HG03565 (cell line): ENCODE measurements at regions not wholly inside any gene's neighbourhood (a gene's known extent, or its start where the extent isn't known, plus 50 kb on each side); places are given as distances from the start of the nearest gene placed in this dataset.

Experiments
- ATAC-seq: cut with Tn5 transposase; IDR thresholded peaks from one replicate; pipeline ENCODE4 v1.9.1; 2021; ENCODE audit warnings: mild to moderate bottlenecking, moderate library complexity; ENCODE audit not compliant: unreplicated experiment

DNA sequence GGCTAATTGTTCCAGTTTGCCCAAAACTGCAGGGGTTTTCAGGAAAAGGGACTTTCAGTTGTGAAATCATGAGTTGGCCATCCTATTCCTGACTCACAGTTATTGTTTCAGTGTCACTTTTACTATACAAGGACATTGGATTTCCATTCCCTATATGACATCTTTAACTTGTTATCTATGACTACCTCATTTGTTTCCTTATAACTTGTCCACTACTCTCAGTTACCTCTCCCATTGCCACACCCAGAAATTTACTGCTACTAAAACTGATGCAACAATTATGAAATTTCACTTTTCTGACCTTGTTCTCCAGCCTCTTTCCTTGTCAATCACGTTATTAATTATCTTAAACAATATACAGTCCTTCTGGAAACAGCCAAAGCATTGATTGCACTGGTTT lies 116.5 kb upstream of the ZNF804A start:
- ATAC-seq = no peak

GRCh38 chr2:184498936-184499335 lies 99.4 kb upstream of the ZNF804A start:
- ATAC-seq = no peak

DNA sequence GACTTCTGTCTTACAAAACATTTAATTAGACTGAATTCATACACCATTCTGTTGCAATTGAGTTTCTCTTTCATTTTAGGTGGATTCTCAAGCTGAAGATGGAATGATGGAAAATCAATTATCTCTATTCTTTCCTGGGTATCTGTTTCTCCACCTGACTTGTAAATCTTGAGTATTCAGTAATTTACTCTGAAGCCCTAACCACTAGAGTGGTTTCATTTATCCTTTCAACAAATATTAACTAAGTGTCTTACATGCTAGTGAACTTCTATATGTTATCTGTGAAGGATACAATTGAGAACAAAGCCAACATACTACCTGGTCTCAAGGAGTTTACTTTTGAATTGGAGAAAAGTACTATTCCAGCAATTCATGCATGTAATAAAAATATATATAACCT lies 94.1 kb upstream of the ZNF804A start:
- ATAC-seq = no peak

DNA sequence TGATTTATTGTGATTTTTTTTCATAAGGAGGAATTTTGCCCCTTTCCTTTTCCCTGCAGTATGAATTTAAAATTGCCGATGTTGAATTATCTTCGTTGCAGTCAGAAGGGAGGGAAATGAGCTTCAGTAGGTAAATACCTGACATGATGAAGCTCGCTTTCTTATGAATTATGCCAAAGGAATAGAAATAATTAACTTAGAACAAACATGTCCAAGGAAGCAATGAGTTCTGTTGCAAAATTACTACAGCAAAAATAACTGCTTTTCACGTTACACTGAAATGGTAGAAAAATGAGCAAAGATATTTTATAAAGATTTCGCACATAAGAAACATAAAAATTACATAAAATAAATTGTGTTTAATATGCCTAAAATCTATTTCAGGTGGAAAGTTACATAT lies 91.1 kb upstream of the ZNF804A start:
- no peak for ATAC-seq

DNA sequence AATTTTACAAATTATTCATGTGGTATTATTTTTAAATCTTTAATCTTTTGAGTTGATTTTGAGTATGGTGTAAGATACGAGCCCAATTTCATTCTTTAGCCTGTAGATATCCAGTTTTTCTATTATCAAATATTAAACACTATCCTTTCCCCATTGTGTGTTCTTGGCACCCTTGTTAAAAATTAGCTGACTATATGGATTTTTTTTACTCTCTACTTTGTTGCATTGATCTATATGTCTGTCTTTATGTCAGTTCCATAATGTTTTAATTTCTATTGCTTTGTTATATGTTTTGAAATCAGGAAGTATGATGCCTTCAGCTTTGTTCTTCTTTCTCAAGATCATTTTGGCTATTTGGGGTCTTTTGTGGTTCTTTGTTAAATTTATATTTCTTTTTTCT lies 80.9 kb upstream of the ZNF804A start:
- ATAC-seq = no peak

- ATAC-seq = no peak
Measured at GRCh38 chr2:184520441-184520840, 77.9 kb upstream of the ZNF804A start.

- no peak for ATAC-seq
Measured at GRCh38 chr2:184523732-184524131, 74.6 kb upstream of the ZNF804A start.

GRCh38 chr2:184524551-184525382 lies 73.6 kb upstream of the ZNF804A start:
- no peak for ATAC-seq

- ATAC-seq = no peak
Measured at GRCh38 chr2:184527058-184527457, 71.3 kb upstream of the ZNF804A start.

DNA sequence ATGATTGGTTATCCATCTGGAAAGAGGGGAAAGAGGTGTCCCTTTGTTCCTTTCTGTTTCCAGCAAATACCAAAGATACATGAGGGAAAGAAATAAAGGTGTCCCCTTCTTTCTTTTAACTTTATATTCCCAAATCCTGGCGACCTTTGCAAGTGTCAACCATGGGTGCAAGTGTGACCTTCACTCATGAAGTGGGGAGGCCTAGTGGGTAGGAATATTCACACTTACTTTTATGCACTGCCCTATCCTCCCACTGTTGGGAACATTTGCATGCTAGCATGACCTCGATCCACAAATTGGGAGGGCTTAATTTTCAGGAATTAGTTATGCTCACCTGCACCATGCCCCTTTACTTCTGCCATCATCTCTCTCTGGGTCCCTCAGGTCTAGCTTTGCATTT lies 70.2 kb upstream of the ZNF804A start:
- no peak for ATAC-seq

DNA sequence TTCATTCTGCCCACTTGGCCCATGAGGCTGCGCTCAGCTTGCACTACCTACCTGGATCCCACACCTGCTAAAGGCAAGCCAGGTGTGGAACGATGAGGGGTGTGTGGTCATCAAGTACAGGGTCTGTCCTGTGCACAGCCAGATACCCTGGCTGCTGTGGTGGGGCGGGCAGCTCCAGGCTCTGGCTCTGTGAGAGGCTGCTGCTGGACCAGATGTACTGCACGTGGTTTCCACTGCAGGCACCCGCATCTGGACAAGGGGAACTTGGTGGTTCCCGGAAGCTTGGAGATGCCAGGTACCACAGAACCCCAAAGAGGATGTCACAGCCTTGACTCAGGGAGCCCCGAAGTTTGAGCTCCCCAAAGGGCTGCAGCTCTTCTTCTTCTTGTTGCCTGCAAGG lies 68.1 kb upstream of the ZNF804A start:
- no peak for ATAC-seq

DNA sequence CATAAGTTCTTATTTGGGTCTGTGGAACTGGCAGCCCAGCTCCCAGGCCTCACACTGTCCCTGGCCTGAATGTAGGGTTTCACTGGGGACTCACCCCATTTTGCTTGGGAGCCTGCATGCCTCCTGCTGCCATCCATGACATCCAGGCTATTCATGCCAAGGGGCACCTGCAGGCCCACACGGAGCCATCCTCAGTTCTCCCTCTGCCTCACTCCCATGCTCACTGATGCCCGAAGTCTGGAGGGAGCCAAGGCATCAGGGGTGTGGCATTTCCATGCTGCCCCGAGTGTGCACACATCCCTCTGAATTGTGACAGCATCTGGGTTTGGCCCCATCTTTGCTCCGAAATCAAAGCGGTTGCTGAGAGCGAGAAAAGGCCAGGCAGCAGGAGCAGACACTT lies 67.4 kb upstream of the ZNF804A start:
- ATAC-seq = no peak

DNA sequence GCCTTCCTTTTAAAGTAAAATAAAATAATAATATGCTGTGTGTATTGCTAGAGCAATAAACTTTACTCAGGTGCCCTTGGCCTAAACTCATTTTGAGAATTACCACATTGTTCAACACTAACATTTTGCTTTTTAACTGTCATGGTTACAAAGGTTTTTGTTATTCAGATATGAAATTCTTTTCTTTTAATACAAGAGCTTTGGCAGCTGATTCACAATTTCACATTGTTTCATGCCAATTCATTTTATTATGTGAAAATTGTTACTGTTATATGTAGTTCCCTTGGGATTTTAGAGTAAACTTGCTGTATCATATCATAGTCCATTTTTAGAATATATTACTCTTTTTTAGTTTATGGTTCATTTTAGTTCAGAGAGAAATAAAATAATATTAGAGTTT lies 65.8 kb upstream of the ZNF804A start:
- ATAC-seq = no peak

- no peak for ATAC-seq
Measured at GRCh38 chr2:184534986-184535385, 63.3 kb upstream of the ZNF804A start.

- no peak for ATAC-seq
Measured at GRCh38 chr2:184540246-184540789, 58.0 kb upstream of the ZNF804A start.

DNA sequence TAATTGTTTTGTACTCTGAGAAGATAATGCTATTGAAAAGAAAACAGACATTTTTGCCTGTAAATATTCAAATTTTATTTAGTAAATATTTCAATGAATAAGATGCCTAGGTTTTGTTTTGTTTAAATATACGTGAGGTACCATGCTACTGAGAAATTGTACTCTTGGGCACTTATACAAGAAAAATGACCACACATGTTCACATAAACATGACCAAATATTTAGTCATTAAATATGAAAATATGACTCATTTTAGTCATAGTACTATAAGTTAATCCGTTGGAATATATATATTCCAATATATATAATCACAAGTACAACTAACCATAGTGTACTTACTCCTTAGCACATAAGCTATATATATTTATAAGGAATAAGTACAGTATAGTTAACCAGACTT lies 56.7 kb upstream of the ZNF804A start:
- ATAC-seq = no peak

- ATAC-seq = no peak
Measured at GRCh38 chr2:184543832-184544231, 54.5 kb upstream of the ZNF804A start.
